ENCODE measurements at regions not wholly inside any gene's neighbourhood (a gene's known extent, or its start where the extent isn't known, plus 50 kb on each side); places are given as distances from the start of the nearest gene placed in this dataset.

GRCh38 chr13:21871382-21871781, 200.5 kb downstream of the FGF9 start:
- Histone ChIP-seq H3K27me3 (no peaks in the 10 kb centered on the region), H3K4me3 (no peak overlapping the region), H3K27ac (no peak overlapping the region), H3K36me3 (no peaks in the 10 kb centered on the region), H3K4me1 (no peaks in the 10 kb centered on the region), H3K9me3 (no peaks in the 10 kb centered on the region)
- TF ChIP-seq POLR2A (IDR thresholded peaks at IDR 0.05): no peak
- no peak for TF ChIP-seq CTCF (IDR thresholded peaks at IDR 0.05)
- no peak for TF ChIP-seq POLR2AphosphoS5 (IDR thresholded peaks at IDR 0.05)
- TF ChIP-seq EP300 (IDR thresholded peaks at IDR 0.05): no peak
- WGBS, 2 donors: 15 to 65% methylated on average over 7 of the region's 7 CpGs
- intact Hi-C loops (cut with DNase I): no loop called here
- DNase-seq: no peak

GRCh38 chr13:21871919-21872318, 201.0 kb downstream of the FGF9 start:
- Histone ChIP-seq H3K27ac (no peak overlapping the region), H3K4me1 (no peaks in the 10 kb centered on the region), H3K9me3 (no peaks in the 10 kb centered on the region), H3K36me3 (no peaks in the 10 kb centered on the region), H3K4me3 (no peak overlapping the region), H3K27me3 (no peaks in the 10 kb centered on the region)
- intact Hi-C loops (cut with DNase I): no loop called here
- 35 to 67% methylated on average over 5 of the region's 5 CpGs for WGBS, 2 donors
- DNase-seq: no peak
- TF ChIP-seq EP300 (IDR thresholded peaks at IDR 0.05) (no peak), POLR2A (IDR thresholded peaks at IDR 0.05) (no peak), POLR2AphosphoS5 (IDR thresholded peaks at IDR 0.05) (no peak), CTCF (IDR thresholded peaks at IDR 0.05) (no peak)

- no peak overlapping the region for H3K27ac ChIP-seq
- no peak overlapping the region for H3K4me3 ChIP-seq
- H3K4me1 ChIP-seq: no peaks in the 10 kb centered on the region
- H3K9me3 ChIP-seq: no peaks in the 10 kb centered on the region
- no peaks in the 10 kb centered on the region for H3K36me3 ChIP-seq
- DNase-seq: no peak
- intact Hi-C loops (cut with DNase I): no loop called here
- TF ChIP-seq CTCF (IDR thresholded peaks at IDR 0.05) (no peak), EP300 (IDR thresholded peaks at IDR 0.05) (no peak), POLR2A (IDR thresholded peaks at IDR 0.05) (no peak), POLR2AphosphoS5 (IDR thresholded peaks at IDR 0.05) (no peak)
- 78 to 87% methylated on average over 5 of the region's 5 CpGs for WGBS, 2 donors
- H3K27me3 ChIP-seq: no peaks in the 10 kb centered on the region
Observed at GRCh38 chr13:21872795-21873194, 201.9 kb downstream of the FGF9 start.

GRCh38 chr13:21875116-21875515, 204.2 kb downstream of the FGF9 start:
- DNase-seq: no peak
- H3K27me3 ChIP-seq: no peaks in the 10 kb centered on the region
- H3K9me3 ChIP-seq: no peaks in the 10 kb centered on the region
- TF ChIP-seq POLR2A (IDR thresholded peaks at IDR 0.05): no peak
- no peak for TF ChIP-seq CTCF (IDR thresholded peaks at IDR 0.05)
- no peak for TF ChIP-seq POLR2AphosphoS5 (IDR thresholded peaks at IDR 0.05)
- no peak for TF ChIP-seq EP300 (IDR thresholded peaks at IDR 0.05)
- WGBS, 2 donors: 76 to 79% methylated on average over 9 of the region's 9 CpGs
- intact Hi-C loops (cut with DNase I): no loop called here
- H3K4me3 ChIP-seq: no peak overlapping the region
- H3K27ac ChIP-seq: no peak overlapping the region
- no peaks in the 10 kb centered on the region for H3K4me1 ChIP-seq
- H3K36me3 ChIP-seq: no peaks in the 10 kb centered on the region

GRCh38 chr13:21879263-21879914, 208.5 kb downstream of the FGF9 start:
- intact Hi-C loops (cut with DNase I): no loop called here
- DNase-seq: no peak
- H3K9me3 ChIP-seq: no peaks in the 10 kb centered on the region
- H3K36me3 ChIP-seq: no peaks in the 10 kb centered on the region
- H3K4me1 ChIP-seq: peaks cover 0 to 4% (median 0%) of the 10 kb centered on the region in 4 donors
- no peaks in the 10 kb centered on the region for H3K27me3 ChIP-seq
- H3K4me3 ChIP-seq: no peak overlapping the region
- 84 to 88% methylated on average over 8 of the region's 8 CpGs for WGBS, 2 donors
- H3K27ac ChIP-seq: no peak overlapping the region
- TF ChIP-seq POLR2AphosphoS5 (IDR thresholded peaks at IDR 0.05) (no peak), EP300 (IDR thresholded peaks at IDR 0.05) (no peak), POLR2A (IDR thresholded peaks at IDR 0.05) (no peak), CTCF (IDR thresholded peaks at IDR 0.05) (no peak)
